ENCODE measurements at regions not wholly inside any gene's neighbourhood (a gene's known extent, or its start where the extent isn't known, plus 50 kb on each side); places are given as distances from the start of the nearest gene placed in this dataset.

DNA sequence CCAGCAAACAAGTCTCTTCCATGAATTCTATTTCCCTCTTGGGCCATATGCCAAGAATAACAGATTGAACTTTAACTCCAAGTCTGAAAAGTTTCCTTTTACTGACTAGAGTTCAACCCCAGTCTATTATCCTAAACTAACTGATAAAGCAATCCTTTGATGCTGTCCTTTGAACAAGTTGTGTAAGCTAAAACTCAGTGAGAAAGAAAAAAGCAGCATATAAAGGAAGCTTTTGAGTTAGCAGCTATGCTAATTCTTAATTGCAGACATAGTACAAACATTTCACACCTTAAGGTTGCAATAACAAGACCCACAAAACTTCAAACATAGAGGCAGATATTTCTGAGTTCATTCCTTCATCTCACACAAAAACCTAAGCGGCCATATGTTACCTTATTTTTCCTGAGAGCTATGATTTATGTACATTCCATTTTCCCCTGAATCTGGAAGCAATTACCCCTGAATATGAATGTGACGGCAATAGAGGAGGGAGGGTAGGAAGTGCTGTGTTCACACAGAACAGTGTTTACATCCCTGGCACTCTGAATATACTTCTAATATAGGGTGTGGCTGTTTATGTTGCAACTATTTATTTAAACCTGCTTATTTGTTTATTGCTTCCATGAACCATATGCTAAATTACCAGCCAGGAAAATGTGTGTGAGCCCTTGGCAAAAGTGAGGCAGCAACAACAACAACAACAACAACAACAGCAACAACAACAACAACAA, 180.6 kb downstream of the IRS1 start:
- TF ChIP-seq CTCF (IDR thresholded peaks at IDR 0.05), result no peak
- no peak for TF ChIP-seq POLR2A (IDR thresholded peaks at IDR 0.05)
- no peak overlapping the region for H3K4me3 ChIP-seq
- no peaks in the 10 kb centered on the region for H3K27me3 ChIP-seq
- WGBS, 4 donors, result 70 to 79% (median 77%) methylated on average over 2 of the region's 2 CpGs
- intact Hi-C loops (cut with DNase I), result no loop called here
- no peak overlapping the region for H3K27ac ChIP-seq
- DNase-seq, result no peak
- H3K4me1 ChIP-seq (replicated peaks in 1 of 2), result no peaks in the 10 kb centered on the region
- H3K36me3 ChIP-seq (replicated peaks in 1 of 2), result no peaks in the 10 kb centered on the region
- no peaks in the 10 kb centered on the region for H3K9me3 ChIP-seq (replicated peaks in 1 of 3)

GRCh38 chr2:226618544-226618874, 181.1 kb downstream of the IRS1 start:
- DNase-seq, result no peak
- Histone ChIP-seq H3K36me3 (replicated peaks in 1 of 2) (no peaks in the 10 kb centered on the region), H3K9me3 (replicated peaks in 1 of 3) (no peaks in the 10 kb centered on the region), H3K4me1 (replicated peaks in 1 of 2) (no peaks in the 10 kb centered on the region), H3K27ac (no peak overlapping the region), H3K27me3 (no peaks in the 10 kb centered on the region), H3K4me3 (no peak overlapping the region)
- no peak for TF ChIP-seq POLR2A (IDR thresholded peaks at IDR 0.05)
- no peak for TF ChIP-seq CTCF (IDR thresholded peaks at IDR 0.05)
- intact Hi-C loops (cut with DNase I), result no loop called here
- 75 to 85% (median 79%) methylated on average over 6 of the region's 6 CpGs for WGBS, 4 donors

DNA sequence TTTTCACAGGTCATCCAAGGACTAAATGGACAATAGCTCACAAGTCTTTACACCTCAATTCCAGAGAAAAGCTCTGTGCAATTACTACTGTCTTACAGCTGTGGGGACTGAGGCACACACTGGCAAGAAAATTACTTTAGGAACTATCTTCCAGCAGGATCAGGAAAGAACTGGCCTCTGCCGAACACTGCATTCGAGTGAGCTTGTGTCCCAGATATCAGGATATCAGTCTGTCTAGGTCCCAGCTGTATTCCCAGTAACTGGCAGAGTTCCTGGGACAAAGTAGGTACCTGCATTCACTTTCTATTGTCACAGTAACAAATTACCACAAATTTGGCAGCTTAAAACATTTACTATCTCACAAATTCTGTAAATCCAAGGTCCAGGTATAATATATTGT, 183.7 kb downstream of the IRS1 start:
- H3K4me3 ChIP-seq, result no peak overlapping the region
- 59 to 78% (median 62%) methylated on average over 2 of the region's 2 CpGs for WGBS, 4 donors
- no peaks in the 10 kb centered on the region for H3K27me3 ChIP-seq
- no peaks in the 10 kb centered on the region for H3K9me3 ChIP-seq (replicated peaks in 1 of 3)
- H3K27ac ChIP-seq, result no peak overlapping the region
- no peaks in the 10 kb centered on the region for H3K4me1 ChIP-seq (replicated peaks in 1 of 2)
- no peaks in the 10 kb centered on the region for H3K36me3 ChIP-seq (replicated peaks in 1 of 2)
- intact Hi-C loops (cut with DNase I), result no loop called here
- no peak for DNase-seq
- TF ChIP-seq CTCF (IDR thresholded peaks at IDR 0.05), result no peak

DNA sequence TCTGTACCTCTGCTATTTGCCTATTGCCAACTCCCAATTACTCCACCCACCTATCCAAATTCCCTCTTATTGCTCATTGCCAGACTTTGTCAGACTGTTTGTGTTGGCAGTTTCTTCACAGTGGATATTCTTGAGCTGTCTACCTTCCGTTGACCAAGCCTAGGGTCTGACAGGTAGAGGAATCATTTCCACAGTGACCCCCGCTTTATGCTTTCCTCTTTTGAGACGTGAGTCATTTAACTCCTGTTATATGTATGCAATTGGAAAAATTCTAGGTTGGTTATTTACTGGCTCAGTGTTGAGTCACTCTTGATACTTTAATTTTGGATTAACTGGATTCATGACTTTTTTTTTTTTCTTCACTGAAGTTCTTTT, 187.7 kb downstream of the IRS1 start:
- Histone ChIP-seq H3K9me3 (replicated peaks in 1 of 3) (no peaks in the 10 kb centered on the region), H3K36me3 (replicated peaks in 1 of 2) (no peaks in the 10 kb centered on the region), H3K27me3 (no peaks in the 10 kb centered on the region), H3K4me3 (no peak overlapping the region), H3K4me1 (replicated peaks in 1 of 2) (peaks cover 0 to 8% of the 10 kb centered on the region in 2 donors), H3K27ac (no peak overlapping the region)
- intact Hi-C loops (cut with DNase I), result no loop called here
- TF ChIP-seq CTCF (IDR thresholded peaks at IDR 0.05), result no peak
- no peak for TF ChIP-seq POLR2A (IDR thresholded peaks at IDR 0.05)
- no peak for DNase-seq
- WGBS, 4 donors, result 90 to 95% (median 92%) methylated on average over 3 of the region's 3 CpGs
